Astrocyte (in vitro differentiated cells and primary cell): ENCODE measurements at regions not wholly inside any gene's neighbourhood (a gene's known extent, or its start where the extent isn't known, plus 50 kb on each side); places are given as distances from the start of the nearest gene placed in this dataset.

Experiments used
- DNase-seq: peaks from one replicate; pipeline ENCODE4 v3.0.0-alpha.2; 2010; ENCODE audit warnings: low read depth
- FAIRE-seq: peaks from 2 replicates; lab custom pipeline; 2011; peaks lifted over from hg19 to GRCh38; lab: Jason Lieb, UNC
- H2AFZ ChIP-seq: 2 replicates; pipeline ENCODE4 v1.6.0; 2012; ENCODE audit warnings: low read depth, low read length, inconsistent platforms
- H3K27ac ChIP-seq: 2 replicates; pipeline ENCODE4 v1.5.1; 2011; ENCODE audit warnings: low read depth, low read length, inconsistent platforms
- H3K27me3 ChIP-seq: 2 replicates; pipeline ENCODE4 v1.6.0; 2011; ENCODE audit warnings: low read length, inconsistent platforms; ENCODE audit not compliant: insufficient read depth
- H3K36me3 ChIP-seq: 2 replicates; pipeline ENCODE4 v1.5.1; 2011; ENCODE audit warnings: low read length, inconsistent platforms; ENCODE audit not compliant: insufficient read depth
- H3K4me1 ChIP-seq: 2 replicates; pipeline ENCODE4 v1.5.1; 2011; ENCODE audit warnings: low read length, inconsistent platforms; ENCODE audit not compliant: insufficient read depth
- H3K4me2 ChIP-seq: 2 replicates; pipeline ENCODE4 v1.6.0; 2012; ENCODE audit warnings: low read length, inconsistent platforms
- H3K4me3 ChIP-seq: 2 replicates; pipeline ENCODE4 v1.5.1; 2011; ENCODE audit warnings: low read depth, mild to moderate bottlenecking, low read length, inconsistent platforms; ENCODE audit not compliant: insufficient read depth
- H3K79me2 ChIP-seq: 2 replicates; pipeline ENCODE4 v1.6.0; 2012; ENCODE audit warnings: mild to moderate bottlenecking, low read length, inconsistent platforms; ENCODE audit not compliant: insufficient read depth
- H3K9ac ChIP-seq: 2 replicates; pipeline ENCODE4 v1.6.0; 2012; ENCODE audit warnings: mild to moderate bottlenecking, low read length, inconsistent platforms
- H3K9me3 ChIP-seq: 2 replicates; pipeline ENCODE4 v1.5.1; 2012; ENCODE audit warnings: low read depth, mild to moderate bottlenecking, low read length, inconsistent platforms; ENCODE audit not compliant: insufficient read depth
- H4K20me1 ChIP-seq: 2 replicates; pipeline ENCODE4 v1.6.0; 2012; ENCODE audit warnings: low read length, inconsistent platforms; ENCODE audit not compliant: insufficient read depth
- H3K27ac Mint-ChIP-seq: one replicate; pipeline ENCODE4 v1.8.0; 2021; ENCODE audit warnings: mild to moderate bottlenecking, mixed read lengths; ENCODE audit not compliant: unreplicated experiment
- H3K27me3 Mint-ChIP-seq: one replicate; pipeline ENCODE4 v1.8.0; 2021; ENCODE audit warnings: low read depth, mixed read lengths; ENCODE audit not compliant: unreplicated experiment
- H3K36me3 Mint-ChIP-seq: one replicate; pipeline ENCODE4 v1.8.0; 2021; ENCODE audit warnings: low read depth, mixed read lengths; ENCODE audit not compliant: unreplicated experiment
- H3K4me1 Mint-ChIP-seq: one replicate; pipeline ENCODE4 v1.8.0; 2021; ENCODE audit warnings: low read depth, mixed read lengths; ENCODE audit not compliant: unreplicated experiment
- H3K4me3 Mint-ChIP-seq: one replicate; pipeline ENCODE4 v1.8.0; 2021; ENCODE audit warnings: mild to moderate bottlenecking, moderate library complexity, mixed read lengths; ENCODE audit not compliant: unreplicated experiment
- H3K9me3 Mint-ChIP-seq: one replicate; pipeline ENCODE4 v1.8.0; 2021; ENCODE audit warnings: mild to moderate bottlenecking, mixed read lengths; ENCODE audit not compliant: unreplicated experiment
- EZH2 ChIP-seq: IDR thresholded peaks from 2 replicates; pipeline ENCODE4 v1.6.1; 2012; ENCODE audit warnings: mild to moderate bottlenecking, low read length, inconsistent platforms; ENCODE audit not compliant: insufficient read depth
- TF ChIP-seq, protein P1 (sequence below): IDR thresholded peaks from 2 replicates; pipeline ENCODE4 v1.5.1; 2011; ENCODE audit warnings: low read depth, mild to moderate bottlenecking, inconsistent platforms, low read length, moderate library complexity; ENCODE audit not compliant: insufficient read depth

DNA sequence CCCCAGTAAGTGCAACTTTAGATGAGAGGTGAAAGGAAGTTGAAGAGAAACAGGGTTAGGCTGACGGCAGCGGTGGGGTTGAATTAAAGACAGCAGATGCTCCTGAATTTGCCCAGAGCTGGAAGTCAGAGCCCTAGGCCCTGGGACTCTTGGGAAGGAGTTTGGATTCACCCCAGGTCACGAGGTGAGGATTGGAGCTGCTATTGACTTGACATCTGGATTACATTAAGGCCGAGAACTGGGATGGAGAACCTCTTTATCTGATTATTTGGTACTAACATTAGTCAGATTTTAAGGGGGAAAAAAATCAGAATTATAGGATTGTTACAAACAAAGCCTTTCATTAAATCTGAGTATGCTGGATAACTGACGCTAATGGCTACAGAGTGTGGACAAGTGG is 367.2 kb downstream of the ZNF536 start:
- H3K36me3 Mint-ChIP-seq: peaks cover 2% of the 10 kb centered on the region
- Histone ChIP-seq H3K9me3 (no peaks in the 10 kb centered on the region), H3K4me2 (no peak overlapping the region), H3K4me1 (no peaks in the 10 kb centered on the region), H4K20me1 (no peaks in the 10 kb centered on the region), H3K27ac (no peak overlapping the region), H3K36me3 (no peaks in the 10 kb centered on the region), H3K4me3 (no peak overlapping the region), H3K9ac (no peak overlapping the region), H3K79me2 (no peaks in the 10 kb centered on the region), H3K27me3 (no peaks in the 10 kb centered on the region), H2AFZ (no peak overlapping the region)
- peaks cover 30% of the 10 kb centered on the region for H3K27me3 Mint-ChIP-seq
- H3K27ac Mint-ChIP-seq: no peak overlapping the region
- H3K4me1 Mint-ChIP-seq: no peaks in the 10 kb centered on the region
- FAIRE-seq: no peak
- no peak overlapping the region for H3K4me3 Mint-ChIP-seq
- no peak for TF ChIP-seq EZH2
- TF ChIP-seq, protein P1, sequence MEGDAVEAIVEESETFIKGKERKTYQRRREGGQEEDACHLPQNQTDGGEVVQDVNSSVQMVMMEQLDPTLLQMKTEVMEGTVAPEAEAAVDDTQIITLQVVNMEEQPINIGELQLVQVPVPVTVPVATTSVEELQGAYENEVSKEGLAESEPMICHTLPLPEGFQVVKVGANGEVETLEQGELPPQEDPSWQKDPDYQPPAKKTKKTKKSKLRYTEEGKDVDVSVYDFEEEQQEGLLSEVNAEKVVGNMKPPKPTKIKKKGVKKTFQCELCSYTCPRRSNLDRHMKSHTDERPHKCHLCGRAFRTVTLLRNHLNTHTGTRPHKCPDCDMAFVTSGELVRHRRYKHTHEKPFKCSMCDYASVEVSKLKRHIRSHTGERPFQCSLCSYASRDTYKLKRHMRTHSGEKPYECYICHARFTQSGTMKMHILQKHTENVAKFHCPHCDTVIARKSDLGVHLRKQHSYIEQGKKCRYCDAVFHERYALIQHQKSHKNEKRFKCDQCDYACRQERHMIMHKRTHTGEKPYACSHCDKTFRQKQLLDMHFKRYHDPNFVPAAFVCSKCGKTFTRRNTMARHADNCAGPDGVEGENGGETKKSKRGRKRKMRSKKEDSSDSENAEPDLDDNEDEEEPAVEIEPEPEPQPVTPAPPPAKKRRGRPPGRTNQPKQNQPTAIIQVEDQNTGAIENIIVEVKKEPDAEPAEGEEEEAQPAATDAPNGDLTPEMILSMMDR: no peak
- DNase-seq: no peak
- peaks cover 1% of the 10 kb centered on the region for H3K9me3 Mint-ChIP-seq

GRCh38 chr19:30738047-30738446 is 365.9 kb downstream of the ZNF536 start:
- H3K27ac Mint-ChIP-seq: no peak overlapping the region

DNA sequence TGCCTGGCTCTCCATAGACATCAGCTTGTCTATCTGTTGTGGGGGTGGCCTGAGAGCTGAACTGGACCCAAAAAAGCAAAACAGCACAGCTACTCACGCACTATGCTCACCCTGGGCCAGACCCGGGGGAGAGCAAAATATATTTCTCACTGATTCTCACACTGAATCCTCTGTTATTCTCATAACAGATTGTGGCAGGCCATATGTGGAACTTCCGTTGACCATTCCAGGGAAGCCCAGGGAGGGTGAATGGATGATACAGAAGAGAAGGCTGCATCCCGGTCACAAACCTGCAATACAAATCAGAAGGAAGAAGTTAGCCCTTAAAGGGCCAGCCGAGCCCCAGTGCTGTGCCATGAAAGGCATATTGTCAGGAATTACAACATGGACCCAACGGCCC is 362.5 kb downstream of the ZNF536 start:
- no peak overlapping the region for H3K4me3 ChIP-seq
- H3K9ac ChIP-seq: no peak overlapping the region
- Mint-ChIP-seq H3K9me3 (no peaks in the 10 kb centered on the region), H3K4me3 (no peak overlapping the region), H3K4me1 (no peaks in the 10 kb centered on the region), H3K36me3 (no peaks in the 10 kb centered on the region), H3K27me3 (peaks cover 21% of the 10 kb centered on the region), H3K27ac (no peak overlapping the region)
- no peak overlapping the region for H3K4me2 ChIP-seq
- TF ChIP-seq, protein P1: no peak
- no peak for TF ChIP-seq EZH2
- H3K9me3 ChIP-seq: no peaks in the 10 kb centered on the region
- no peaks in the 10 kb centered on the region for H3K79me2 ChIP-seq
- H4K20me1 ChIP-seq: no peaks in the 10 kb centered on the region
- DNase-seq (no peak), FAIRE-seq (no peak)
- no peaks in the 10 kb centered on the region for H3K27me3 ChIP-seq
- H3K27ac ChIP-seq: no peak overlapping the region
- H3K4me1 ChIP-seq: no peaks in the 10 kb centered on the region
- H3K36me3 ChIP-seq: no peaks in the 10 kb centered on the region
- no peak overlapping the region for H2AFZ ChIP-seq

More at GRCh38 chr19:30738047-30738446, 365.9 kb downstream of the ZNF536 start:
- Mint-ChIP-seq H3K4me1 (no peaks in the 10 kb centered on the region), H3K36me3 (no peaks in the 10 kb centered on the region), H3K4me3 (no peak overlapping the region), H3K27me3 (peaks cover 30% of the 10 kb centered on the region), H3K9me3 (no peaks in the 10 kb centered on the region)
- no peaks in the 10 kb centered on the region for H3K9me3 ChIP-seq
- no peaks in the 10 kb centered on the region for H3K27me3 ChIP-seq
- no peaks in the 10 kb centered on the region for H3K79me2 ChIP-seq
- no peak overlapping the region for H3K9ac ChIP-seq
- DNase-seq: no peak
- TF ChIP-seq, protein P1: no peak
- no peak overlapping the region for H3K4me3 ChIP-seq
- H3K4me1 ChIP-seq: no peaks in the 10 kb centered on the region
- H3K27ac ChIP-seq: no peak overlapping the region
- no peak overlapping the region for H2AFZ ChIP-seq
- H3K4me2 ChIP-seq: no peak overlapping the region
- no peak for FAIRE-seq
- H3K36me3 ChIP-seq: no peaks in the 10 kb centered on the region
- H4K20me1 ChIP-seq: no peaks in the 10 kb centered on the region
